Activated CD4-positive, alpha-beta T cell treated with anti-CD3 and anti-CD28 coated beads, Interleukin-2, Interleukin-6, amounts not matched to agents 100 ng/mL and 50 ng/mL, durations not matched to agents 16 hours and 8 hours (primary cell): ENCODE measurements at regions not wholly inside any gene's neighbourhood (a gene's known extent, or its start where the extent isn't known, plus 50 kb on each side); places are given as distances from the start of the nearest gene placed in this dataset.

Experiments used
- DNase-seq: peaks from one replicate; pipeline ENCODE4 v3.0.0-alpha.2; 2020

DNA sequence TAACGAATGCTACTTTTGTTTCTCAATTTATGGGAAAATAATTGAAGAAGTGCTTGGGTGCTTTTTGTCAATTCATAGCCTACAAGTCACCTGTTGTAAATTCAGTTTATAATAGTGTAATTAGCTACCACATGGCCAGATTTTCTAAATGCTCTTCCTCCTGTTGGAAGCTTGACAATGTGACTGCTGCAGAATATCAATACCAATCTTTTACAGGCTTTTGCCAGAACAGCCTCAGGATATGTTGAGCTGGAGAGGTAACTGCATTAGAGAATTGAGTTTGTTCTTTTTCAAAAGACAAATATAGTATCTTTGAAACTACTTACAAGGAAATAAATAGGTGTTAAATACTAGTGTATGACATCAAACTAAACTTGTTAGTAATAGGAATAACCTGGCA, 277.8 kb downstream of the POU4F1 start:
- no peak for DNase-seq

GRCh38 chr13:78323848-78324247, 279.5 kb downstream of the POU4F1 start:
- DNase-seq, result no peak

- DNase-seq, result no peak
These were observed 280.3 kb downstream of the POU4F1 start for GRCh38 chr13:78323040-78323439.

GRCh38 chr13:78319101-78319627, 284.2 kb downstream of the POU4F1 start:
- DNase-seq, result no peak

- DNase-seq, result no peak
These were observed 286.3 kb downstream of the POU4F1 start for GRCh38 chr13:78317030-78317429.

DNA sequence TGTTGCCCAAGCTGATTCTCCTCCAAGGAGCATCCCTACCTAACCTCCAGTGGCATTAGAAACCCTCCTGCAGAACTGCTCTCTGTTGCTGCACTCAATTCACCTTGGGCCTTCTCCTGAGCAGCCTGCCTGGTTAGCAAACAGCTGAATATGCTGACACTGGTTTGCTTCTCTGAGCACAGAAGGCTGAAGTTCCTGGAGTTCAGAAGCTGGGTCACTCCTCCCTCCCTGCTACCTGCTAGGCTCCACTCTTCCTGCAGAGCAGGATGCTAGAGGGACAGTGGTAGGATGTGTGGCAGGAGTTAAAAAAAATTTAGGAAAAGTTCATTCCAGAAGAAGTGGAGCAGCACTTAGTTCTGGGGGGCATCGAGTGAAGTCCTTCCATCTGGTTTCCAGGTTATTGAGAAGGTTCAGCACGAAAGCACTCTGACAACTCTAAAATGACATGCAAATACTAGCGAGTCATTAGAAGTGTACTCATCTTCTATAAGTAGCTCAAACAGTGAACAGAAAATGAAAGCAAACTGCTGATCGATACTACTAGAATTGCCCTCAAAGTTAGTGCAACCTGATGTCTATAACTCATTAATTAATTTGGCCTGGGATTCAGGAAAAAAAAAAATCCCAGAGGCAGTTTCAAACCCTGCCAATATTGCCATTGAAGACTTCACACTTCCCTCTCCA, 293.7 kb downstream of the POU4F1 start:
- no peak for DNase-seq

- no peak for DNase-seq
These were observed 296.7 kb downstream of the POU4F1 start for GRCh38 chr13:78306519-78307206.

DNA sequence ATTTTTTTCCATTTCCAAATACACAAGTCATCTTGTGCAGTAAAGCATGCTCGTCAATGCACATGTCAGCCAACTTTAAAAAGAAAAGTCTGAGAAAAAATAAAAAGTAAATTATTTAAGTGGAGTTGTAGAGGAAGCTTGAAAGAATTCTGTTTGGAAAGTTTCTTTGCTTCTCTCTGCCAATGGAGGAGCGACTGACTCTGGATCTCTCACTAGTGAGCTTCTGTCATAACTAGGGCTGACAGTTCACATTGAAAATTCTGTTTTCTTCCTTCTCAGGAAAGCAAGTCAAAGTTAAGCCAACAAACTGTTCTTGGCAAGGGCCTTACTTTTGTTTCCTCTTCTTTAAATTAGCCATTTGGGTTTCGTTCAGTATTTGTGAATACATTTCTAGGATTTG, 298.2 kb downstream of the POU4F1 start:
- no peak for DNase-seq

DNA sequence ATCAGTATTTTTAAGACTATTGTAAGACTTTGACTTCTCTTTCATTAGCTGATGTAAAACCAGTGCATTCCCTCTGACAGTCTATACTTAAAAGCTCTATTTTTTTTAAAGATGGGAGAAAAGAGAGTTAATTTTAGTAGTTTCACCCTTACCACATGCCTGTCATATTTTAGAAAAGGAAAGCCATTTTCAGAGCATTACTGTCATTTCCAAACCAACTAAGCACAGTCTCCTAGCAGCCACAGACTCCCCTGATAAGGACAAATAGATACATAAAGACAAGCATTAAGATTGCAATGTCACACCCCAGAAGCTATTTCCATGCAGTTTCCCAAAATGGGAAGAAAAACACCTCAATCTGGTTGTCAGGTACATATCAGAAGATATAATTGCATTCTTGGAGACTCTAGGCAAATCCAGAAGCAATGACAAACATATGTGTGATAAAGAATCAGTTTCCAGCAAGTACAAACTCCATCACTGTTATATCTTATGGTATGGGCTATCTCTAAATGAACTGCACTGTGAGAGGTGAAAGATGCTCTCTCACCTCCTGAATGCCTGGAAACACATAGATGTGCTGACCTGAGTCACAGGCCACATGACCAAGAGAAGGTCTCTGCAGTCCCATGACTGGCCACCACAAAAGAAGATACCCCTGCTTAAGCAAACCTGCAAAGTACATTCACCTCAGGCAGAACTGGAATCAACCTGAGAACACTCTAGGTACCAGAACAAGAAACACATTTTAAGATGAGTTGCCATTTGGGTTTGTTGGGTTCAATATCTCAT, 303.3 kb downstream of the POU4F1 start:
- peak; percentile 13 for DNase-seq

GRCh38 chr13:78298657-78299056, 304.7 kb downstream of the POU4F1 start:
- DNase-seq, result peak; percentile 3

GRCh38 chr13:78286748-78287147, 316.6 kb downstream of the POU4F1 start:
- DNase-seq, result no peak

DNA sequence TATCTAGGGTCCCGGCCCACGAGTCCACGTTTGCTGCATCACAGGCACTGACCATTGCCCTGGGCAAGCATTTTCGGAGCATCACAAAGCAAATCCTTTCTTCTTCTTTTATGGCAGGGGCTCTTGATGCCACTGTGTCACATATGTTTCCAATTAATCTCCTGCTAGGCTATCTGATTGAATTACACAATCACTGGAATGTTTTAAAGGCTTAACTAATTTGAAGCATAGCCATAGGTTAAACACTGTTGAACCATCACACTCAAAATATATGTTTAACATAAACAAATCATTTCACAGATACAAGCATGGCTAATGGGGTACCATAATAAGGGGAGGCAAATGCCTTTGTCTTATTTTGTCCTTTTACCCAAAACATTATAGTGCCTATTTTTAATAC, 338.3 kb downstream of the POU4F1 start:
- DNase-seq, result no peak

DNA sequence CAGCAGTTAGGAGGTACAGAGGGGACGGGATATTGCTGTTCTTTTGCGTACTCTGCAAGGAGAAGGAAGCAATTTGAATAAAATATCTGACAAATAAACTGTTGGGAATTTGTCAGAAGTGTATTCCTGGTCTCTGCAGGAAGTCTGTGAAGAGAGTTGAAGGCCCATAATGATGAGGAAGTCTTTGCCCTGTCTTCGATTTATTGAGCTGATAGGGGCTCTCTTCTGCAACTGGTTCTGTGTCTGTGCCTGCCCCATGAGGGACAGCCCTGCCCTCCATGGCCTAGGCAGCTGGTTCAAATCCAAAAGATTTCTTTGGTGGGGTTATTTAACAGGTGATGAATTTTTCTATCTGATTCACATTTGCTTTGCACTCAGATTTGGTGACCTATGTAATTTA, 339.7 kb upstream of the EDNRB start:
- no peak for DNase-seq

- no peak for DNase-seq
These were observed 337.9 kb upstream of the EDNRB start for GRCh38 chr13:78256484-78256883.

DNA sequence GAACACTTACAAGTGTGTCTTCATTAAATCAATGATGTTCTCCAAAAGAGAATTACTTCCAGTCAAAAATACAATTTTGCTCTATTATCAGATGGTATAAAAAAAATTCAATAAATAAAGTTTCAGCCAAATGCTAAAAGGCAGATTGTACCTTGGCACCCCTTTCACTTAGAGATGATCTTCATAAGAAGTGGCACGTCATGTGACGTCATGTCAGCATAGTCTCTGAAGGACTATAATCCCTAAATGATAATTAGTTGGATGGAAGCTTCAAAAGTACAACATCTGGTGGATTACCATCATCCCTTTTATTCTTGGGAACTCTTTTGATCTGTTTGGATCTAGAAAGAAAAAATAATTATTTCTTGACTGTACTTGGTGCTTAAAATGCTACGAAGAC, 335.5 kb upstream of the EDNRB start:
- no peak for DNase-seq

GRCh38 chr13:78247362-78247761, 328.7 kb upstream of the EDNRB start:
- DNase-seq, result no peak

DNA sequence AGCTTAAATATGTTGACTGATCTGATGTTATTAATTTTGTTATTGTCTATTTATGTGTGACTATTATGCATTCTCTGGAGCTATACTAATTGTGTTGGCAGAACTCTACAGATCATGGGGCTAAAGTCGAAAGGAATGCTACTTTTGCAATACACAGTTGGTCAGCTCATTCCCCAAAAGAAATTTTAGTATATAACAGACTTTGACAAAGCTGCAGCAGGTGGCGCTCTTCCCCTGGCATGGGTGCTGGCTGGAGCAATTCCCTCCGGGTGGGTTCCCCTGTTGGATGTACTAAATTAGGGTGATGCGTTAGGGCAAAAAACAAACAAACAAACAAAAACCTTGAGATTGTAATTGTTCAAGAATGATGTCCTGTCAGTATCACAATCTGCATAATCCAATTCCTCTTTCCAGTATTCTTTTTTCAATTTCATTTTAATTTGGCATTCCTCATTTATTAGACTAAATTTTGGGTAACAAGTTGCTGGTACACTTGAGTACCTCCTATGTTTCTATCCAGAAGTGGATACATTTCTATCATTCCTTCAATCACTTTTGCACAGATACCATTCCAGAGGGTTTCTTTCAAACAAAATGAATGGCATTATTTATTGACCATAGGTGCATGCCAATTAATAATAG, 322.8 kb upstream of the EDNRB start:
- DNase-seq, result peak; percentile 39

DNA sequence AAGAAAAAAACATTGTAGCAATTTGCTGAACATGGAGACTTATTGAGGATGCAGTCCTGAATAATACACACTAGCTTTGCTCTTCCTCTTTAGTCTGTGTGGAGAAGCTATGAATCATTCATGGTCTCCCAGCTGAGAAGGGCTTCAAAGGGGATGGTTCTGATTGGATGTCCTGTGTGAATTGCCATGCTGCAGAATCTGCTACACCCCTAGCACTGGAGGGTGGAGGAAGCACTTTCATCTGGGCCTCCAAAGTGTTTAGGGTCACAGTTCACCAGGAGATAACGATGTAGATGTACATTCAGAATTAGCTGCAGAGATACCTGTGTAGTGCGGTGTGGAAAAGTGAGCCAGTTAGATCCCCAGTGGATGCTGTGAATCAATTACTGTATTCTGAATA, 321.1 kb upstream of the EDNRB start:
- DNase-seq, result no peak

DNA sequence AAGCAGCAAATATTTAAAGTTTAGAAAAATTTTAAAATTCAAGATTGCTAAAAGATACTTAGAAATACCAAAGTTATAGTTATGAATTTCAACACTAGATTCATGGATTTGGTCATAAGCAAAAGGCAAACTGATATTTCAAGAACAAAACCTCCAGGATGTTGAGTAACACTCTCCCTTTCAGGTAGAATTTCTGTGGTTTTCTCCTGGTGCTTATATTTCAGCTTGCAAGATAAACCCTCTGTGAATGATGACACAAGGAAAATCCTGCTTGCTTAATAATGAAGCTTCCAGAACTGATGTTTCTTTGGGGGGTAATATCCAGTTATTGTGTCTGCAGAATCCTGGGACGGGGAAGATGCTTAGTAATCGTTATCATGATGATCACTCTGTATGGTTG, 320.3 kb upstream of the EDNRB start:
- no peak for DNase-seq

GRCh38 chr13:78228940-78229339, 310.3 kb upstream of the EDNRB start:
- DNase-seq, result no peak

GRCh38 chr13:78228211-78228610, 309.6 kb upstream of the EDNRB start:
- no peak for DNase-seq

DNA sequence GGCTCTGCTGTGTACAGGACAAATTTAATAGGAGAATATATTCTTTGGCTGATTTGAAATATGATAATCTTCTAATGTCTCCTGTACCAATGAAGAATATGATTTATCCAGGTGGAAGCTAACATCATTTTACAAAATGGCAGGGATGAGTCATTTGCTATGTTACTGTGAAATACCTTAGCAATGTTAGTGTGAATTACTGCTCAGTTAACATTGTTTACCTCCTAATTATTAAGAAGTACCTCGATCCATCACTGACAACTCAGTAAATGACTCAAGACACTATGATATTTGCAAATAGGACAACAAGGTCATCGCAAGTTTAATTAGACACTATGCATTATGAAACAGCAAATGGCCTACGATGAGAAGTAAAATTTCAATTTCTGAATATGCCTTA, 309.1 kb upstream of the EDNRB start:
- no peak for DNase-seq

GRCh38 chr13:78215458-78216108, 297.0 kb upstream of the EDNRB start:
- DNase-seq, result no peak
